Testis (tissue), 2 donors: ENCODE measurements at regions not wholly inside any gene's neighbourhood (a gene's known extent, or its start where the extent isn't known, plus 50 kb on each side); places are given as distances from the start of the nearest gene placed in this dataset.

Experiments
- DNase-seq: peaks from one replicate; pipeline ENCODE4 v3.0.0-alpha.2; 2019
- H3K27ac ChIP-seq, 2 donors: fragments of 200-600 bp; sonication (generic); one replicate each; pipeline ENCODE4 v1.5.1; 2019
- H3K27me3 ChIP-seq: fragments of 200-600 bp; sonication (generic); one replicate; pipeline ENCODE4 v1.5.1; 2019
- H3K36me3 ChIP-seq: fragments of 200-600 bp; sonication (generic); one replicate; pipeline ENCODE4 v1.5.1; 2017; ENCODE audit warnings: low read depth; ENCODE audit errors: missing control alignments
- H3K4me1 ChIP-seq: fragments of 200-600 bp; sonication (generic); one replicate; pipeline ENCODE4 v1.5.1; 2019
- H3K4me3 ChIP-seq, 2 donors: fragments of 200-600 bp; sonication (generic); one replicate each; pipeline ENCODE4 v1.5.1; 2017 to 2019
- H3K9me3 ChIP-seq: fragments of 200-600 bp; sonication (generic); one replicate; pipeline ENCODE4 v1.5.1; 2017
- POLR2A ChIP-seq: fragments of 450-650 bp; IDR thresholded peaks from one replicate; pipeline ENCODE4 v1.6.1; 2017; ENCODE audit warnings: antibody characterized with exemption, mild to moderate bottlenecking, moderate library complexity
- WGBS, 2 donors: methylation state at CpG; one replicate each; pipeline ENCODE4 v1.1.5; 2018; 5-methylcytosine and 5-hydroxymethylcytosine counted together
- intact Hi-C: fragments of 100-400 bp; cut with DNase I; formaldehyde crosslinking; loops from one replicate; pipeline ENCODE4 v1.15.1; 2023; ENCODE audit warnings: low total_unique reads
- TF ChIP-seq, protein P1 (sequence below), 3 experiments: fragments of 450-650 bp in 2 of 3; fragments of 200-600 bp in 1 of 3; sonication (generic) in 1 of 3; IDR thresholded peaks; one replicate each; pipeline ENCODE4 v1.5.1; 2016 to 2019; ENCODE audit warnings: antibody characterized with exemption in 3 of 3, mild to moderate bottlenecking in 2 of 3, moderate library complexity in 1 of 3

DNA sequence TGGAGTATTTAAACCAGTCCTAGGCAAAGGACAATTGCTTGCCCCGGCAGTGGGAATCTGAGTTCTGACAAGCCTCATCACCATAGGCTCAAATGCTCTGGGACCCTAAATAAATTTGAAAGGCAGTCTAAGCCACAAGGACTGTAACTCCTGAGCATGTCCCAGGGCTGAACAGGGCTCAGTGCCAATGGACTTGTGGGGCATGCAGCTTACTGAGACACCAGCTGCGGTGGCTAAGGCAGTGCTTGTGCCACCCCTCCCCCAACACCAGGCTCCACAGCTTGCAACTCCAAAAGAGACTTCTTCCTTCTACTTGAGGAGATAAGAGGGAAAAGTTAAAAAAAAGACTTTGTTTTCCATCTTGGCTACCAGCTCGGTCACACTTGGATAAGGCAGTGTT is 289.7 kb upstream of the DCBLD2 start:
- H3K4me3 ChIP-seq = no peak overlapping the region
- WGBS, 2 donors = 72 to 79% methylated on average over 3 of the region's 3 CpGs
- H3K9me3 ChIP-seq = no peaks in the 10 kb centered on the region
- no peak overlapping the region for H3K27ac ChIP-seq
- H3K36me3 ChIP-seq = no peaks in the 10 kb centered on the region
- H3K27me3 ChIP-seq = no peaks in the 10 kb centered on the region
- no peak for DNase-seq
- intact Hi-C loops = no loop called here
- TF ChIP-seq, protein P1, sequence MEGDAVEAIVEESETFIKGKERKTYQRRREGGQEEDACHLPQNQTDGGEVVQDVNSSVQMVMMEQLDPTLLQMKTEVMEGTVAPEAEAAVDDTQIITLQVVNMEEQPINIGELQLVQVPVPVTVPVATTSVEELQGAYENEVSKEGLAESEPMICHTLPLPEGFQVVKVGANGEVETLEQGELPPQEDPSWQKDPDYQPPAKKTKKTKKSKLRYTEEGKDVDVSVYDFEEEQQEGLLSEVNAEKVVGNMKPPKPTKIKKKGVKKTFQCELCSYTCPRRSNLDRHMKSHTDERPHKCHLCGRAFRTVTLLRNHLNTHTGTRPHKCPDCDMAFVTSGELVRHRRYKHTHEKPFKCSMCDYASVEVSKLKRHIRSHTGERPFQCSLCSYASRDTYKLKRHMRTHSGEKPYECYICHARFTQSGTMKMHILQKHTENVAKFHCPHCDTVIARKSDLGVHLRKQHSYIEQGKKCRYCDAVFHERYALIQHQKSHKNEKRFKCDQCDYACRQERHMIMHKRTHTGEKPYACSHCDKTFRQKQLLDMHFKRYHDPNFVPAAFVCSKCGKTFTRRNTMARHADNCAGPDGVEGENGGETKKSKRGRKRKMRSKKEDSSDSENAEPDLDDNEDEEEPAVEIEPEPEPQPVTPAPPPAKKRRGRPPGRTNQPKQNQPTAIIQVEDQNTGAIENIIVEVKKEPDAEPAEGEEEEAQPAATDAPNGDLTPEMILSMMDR (IDR thresholded peaks at IDR 0.05) = no peak
- TF ChIP-seq POLR2A = no peak
- no peaks in the 10 kb centered on the region for H3K4me1 ChIP-seq

DNA sequence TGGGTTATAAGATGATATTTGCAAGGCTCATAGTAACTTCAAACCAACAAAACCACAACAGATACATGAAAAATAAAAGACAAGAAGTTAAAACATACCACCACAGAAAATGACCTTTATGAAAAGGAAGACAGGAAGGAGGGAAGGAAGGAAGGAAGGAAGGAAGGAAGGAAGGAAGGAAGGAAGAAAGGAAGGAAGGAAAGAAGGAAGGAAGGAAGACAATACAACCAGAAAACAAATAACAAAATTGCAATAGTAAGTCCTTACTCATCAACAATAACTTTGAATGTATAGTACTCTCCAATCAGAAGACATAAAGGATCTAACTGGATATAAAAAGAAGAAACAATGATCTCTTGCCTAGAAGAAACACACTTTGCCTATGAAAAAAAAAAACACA is 287.4 kb upstream of the DCBLD2 start:
- intact Hi-C loops = no loop called here
- no peaks in the 10 kb centered on the region for H3K27me3 ChIP-seq
- DNase-seq = no peak

DNA sequence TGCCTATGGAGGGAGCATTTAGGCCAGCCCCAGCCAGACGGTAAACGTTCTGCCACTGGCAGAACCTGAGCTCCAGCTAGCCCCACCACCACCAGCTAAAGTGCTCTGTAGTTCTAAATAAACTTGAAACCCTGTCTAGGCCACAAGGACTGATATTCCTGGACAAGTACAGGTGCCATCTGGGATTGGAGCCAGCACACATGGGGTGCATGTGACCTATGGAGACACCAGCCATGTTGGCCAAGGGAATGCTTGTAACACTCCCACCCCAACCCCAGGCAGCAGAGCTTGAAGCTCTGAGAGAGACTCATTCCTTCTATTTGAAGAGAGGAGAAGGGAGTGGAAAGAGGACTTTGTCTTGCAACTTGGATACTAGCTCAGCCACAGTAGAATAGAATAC is 284.5 kb upstream of the DCBLD2 start:
- H3K9me3 ChIP-seq = no peaks in the 10 kb centered on the region
- intact Hi-C loops = no loop called here
- no peak overlapping the region for H3K4me3 ChIP-seq
- H3K27ac ChIP-seq = no peak overlapping the region
- H3K27me3 ChIP-seq = no peaks in the 10 kb centered on the region
- no peaks in the 10 kb centered on the region for H3K36me3 ChIP-seq
- no peak for DNase-seq
- WGBS, 2 donors = 90 to 93% methylated on average over 2 of the region's 2 CpGs
- TF ChIP-seq, protein P1 (IDR thresholded peaks at IDR 0.05) = no peak
- no peaks in the 10 kb centered on the region for H3K4me1 ChIP-seq

More for the DNA sequence above, 287.4 kb upstream of the DCBLD2 start:
- H3K4me1 ChIP-seq = no peaks in the 10 kb centered on the region
- no peaks in the 10 kb centered on the region for H3K36me3 ChIP-seq
- H3K27ac ChIP-seq = no peak overlapping the region
- H3K9me3 ChIP-seq = no peaks in the 10 kb centered on the region
- TF ChIP-seq POLR2A = no peak
- TF ChIP-seq, protein P1 (IDR thresholded peaks at IDR 0.05) = no peak
- no peak overlapping the region for H3K4me3 ChIP-seq

DNA sequence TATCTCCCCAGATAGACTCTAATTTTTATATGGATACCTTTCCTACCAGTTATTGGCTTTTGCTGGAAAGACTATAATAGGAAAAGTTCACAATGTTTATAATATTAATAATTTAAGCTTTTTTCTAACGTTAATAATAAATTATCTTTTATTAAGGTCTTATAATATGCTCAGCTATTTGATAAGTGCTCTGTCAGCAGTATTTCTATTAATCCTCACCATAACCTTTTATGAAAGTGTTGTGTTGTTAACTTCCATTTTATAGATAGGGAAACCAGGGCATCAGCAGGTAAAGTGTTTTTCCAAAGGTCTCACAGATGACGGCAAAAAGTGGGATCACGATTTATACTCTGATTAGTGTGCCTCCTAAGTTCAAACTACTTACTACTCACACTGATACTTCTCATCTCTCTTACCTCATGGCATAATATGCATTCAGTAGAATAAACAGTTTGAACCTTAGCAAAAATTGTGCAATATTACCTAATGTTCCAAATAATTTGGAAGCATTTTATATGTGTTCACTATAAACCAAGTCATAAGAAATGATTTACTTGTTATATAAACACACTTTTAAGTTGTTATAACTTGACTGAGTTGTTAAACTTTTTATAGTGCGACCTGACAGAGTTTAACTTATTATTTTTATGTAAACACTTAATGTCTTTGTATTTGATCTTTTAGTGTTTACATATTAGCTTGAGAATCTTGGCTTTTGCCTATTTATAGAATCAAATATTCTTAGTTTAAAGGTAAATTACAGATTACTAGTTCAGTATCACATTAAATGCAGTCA is 274.9 kb upstream of the DCBLD2 start:
- H3K27me3 ChIP-seq = no peaks in the 10 kb centered on the region
- WGBS, 2 donors = 64 to 77% methylated on average over 4 of the region's 4 CpGs
- intact Hi-C loops = no loop called here

More for the DNA sequence above, 274.9 kb upstream of the DCBLD2 start:
- TF ChIP-seq POLR2A = no peak
- TF ChIP-seq, protein P1 (IDR thresholded peaks at IDR 0.05) = no peak
- H3K9me3 ChIP-seq = no peaks in the 10 kb centered on the region
- no peak overlapping the region for H3K4me3 ChIP-seq
- H3K4me1 ChIP-seq = no peaks in the 10 kb centered on the region
- H3K27ac ChIP-seq = no peak overlapping the region
- no peaks in the 10 kb centered on the region for H3K36me3 ChIP-seq
- no peak for DNase-seq
